HepG2 (cell line): ENCODE measurements at regions not wholly inside any gene's neighbourhood (a gene's known extent, or its start where the extent isn't known, plus 50 kb on each side); places are given as distances from the start of the nearest gene placed in this dataset.

Experiments
- ATAC-seq: fragments of 200-7000 bp; cut with Tn5 transposase; 3 replicates; pipeline ENCODE4 v1.9.1; 2020; ENCODE audit warnings: mild to moderate bottlenecking, moderate library complexity
- BruUV-seq: library from RNA; stranded (reverse); fragments of 400-500 nt; replicated peaks from 2 replicates; lab custom pipeline; 2021; lab: Mats Ljungman, UMichigan
- CTCF ChIA-PET: fragments of 300-600 bp; formaldehyde crosslinking; extraction: SDS; loops from one replicate; lab custom pipeline; 2021; ENCODE audit warnings: low total read pairs, inconsistent platforms, low intra/inter-chr PET ratio; lab: Yijun Ruan, JAX
- POLR2A ChIA-PET: fragments of 350-600 bp; sonication (Branson Sonifier 250); formaldehyde crosslinking; loops from one replicate; lab custom pipeline; 2020; ENCODE audit warnings: antibody characterized with exemption, inconsistent platforms; lab: Yijun Ruan, JAX
- DNase-seq: peaks from one replicate; pipeline ENCODE4 v3.0.0-alpha.2; 2015; ENCODE audit warnings: low spot score
- FAIRE-seq: peaks from 3 replicates; lab custom pipeline; 2011; peaks lifted over from hg19 to GRCh38; lab: Jason Lieb, UNC
- H2AFZ ChIP-seq: one replicate; pipeline ENCODE4 v1.6.1; 2011; ENCODE audit warnings: low read length, inconsistent platforms
- H3K27ac ChIP-seq: fragments of 300-600 bp; 3 replicates; pipeline ENCODE4 v1.8.0; 2011; ENCODE audit warnings: mixed run types, mild to moderate bottlenecking, mixed read lengths, low read length, inconsistent platforms; ENCODE audit not compliant: insufficient read depth; ENCODE audit errors: extremely low read length
- H3K27me3 ChIP-seq, 2 experiments: fragments of 200-600 bp in 1 of 2; 2 replicates in 1 of 2; 3 replicates in 1 of 2; pipeline versions ENCODE4 v1.6.0 to v1.8.0; 2011; ENCODE audit warnings: low read length in 2 of 2, mild to moderate bottlenecking in 2 of 2, moderate library complexity in 2 of 2, inconsistent platforms in 1 of 2; ENCODE audit not compliant: insufficient read depth in 2 of 2, control insufficient read depth in 1 of 2
- H3K36me3 ChIP-seq, 2 experiments: fragments of 200-600 bp in 1 of 2; replicated peaks in 1 of 2; 2 replicates in 1 of 2; 3 replicates in 1 of 2; pipeline versions ENCODE4 v1.5.1 to v1.8.0; 2011; ENCODE audit warnings: low read length in 2 of 2, inconsistent platforms in 1 of 2; ENCODE audit not compliant: insufficient read depth in 2 of 2, control insufficient read depth in 1 of 2
- H3K4me1 ChIP-seq: 2 replicates; pipeline ENCODE4 v1.5.1; 2012; ENCODE audit warnings: low read length, inconsistent platforms; ENCODE audit not compliant: insufficient read depth
- H3K4me2 ChIP-seq: 2 replicates; pipeline ENCODE4 v1.6.0; 2011; ENCODE audit warnings: low read depth, low read length, inconsistent platforms
- H3K4me3 ChIP-seq, 3 experiments: fragments of 200-600 bp in 1 of 3; sonication (generic), shearing (Covaris generic) in 1 of 3; replicated peaks in 1 of 3; 2 replicates each; pipeline ENCODE4 v1.5.1; 2011 to 2016; ENCODE audit warnings: low read length in 3 of 3, inconsistent platforms in 2 of 3, low read depth in 2 of 3, mild to moderate bottlenecking in 2 of 3, control low read depth in 1 of 3, mixed read lengths in 1 of 3; ENCODE audit not compliant: insufficient read depth in 1 of 3
- H3K79me2 ChIP-seq: one replicate; pipeline ENCODE4 v1.6.1; 2011; ENCODE audit warnings: low read length, inconsistent platforms; ENCODE audit not compliant: insufficient read depth
- H3K9ac ChIP-seq: 2 replicates; pipeline ENCODE4 v1.6.0; 2011; ENCODE audit warnings: mild to moderate bottlenecking, low read depth, low read length, inconsistent platforms; ENCODE audit not compliant: insufficient read depth
- H3K9me3 ChIP-seq: 2 replicates; pipeline ENCODE4 v1.5.1; 2012; ENCODE audit warnings: mild to moderate bottlenecking, low read length
- H4K20me1 ChIP-seq: 2 replicates; pipeline ENCODE4 v1.6.0; 2011; ENCODE audit warnings: inconsistent platforms, mild to moderate bottlenecking, low read length, moderate library complexity; ENCODE audit not compliant: insufficient read depth
- CBX5 ChIP-seq: sonication (generic); formaldehyde crosslinking; IDR thresholded peaks from 2 replicates; pipeline ENCODE4 v1.4.0; 2020; ENCODE audit warnings: missing genetic modification reagents, borderline replicate concordance
- HMGXB3 ChIP-seq: sonication (generic); formaldehyde crosslinking; IDR thresholded peaks from 2 replicates; pipeline ENCODE4 v1.4.0; 2020; ENCODE audit warnings: missing genetic modification reagents, borderline replicate concordance
- SCMH1 ChIP-seq: sonication (generic); formaldehyde crosslinking; IDR thresholded peaks from 2 replicates; pipeline ENCODE4 v1.9.0; 2021; ENCODE audit warnings: missing genetic modification reagents, mild to moderate bottlenecking, borderline replicate concordance
- ZMYM3 ChIP-seq: sonication (generic); formaldehyde crosslinking; IDR thresholded peaks from 2 replicates; pipeline ENCODE4 v1.5.1; 2020; ENCODE audit warnings: mild to moderate bottlenecking, missing genetic modification reagents
- ZNF10 ChIP-seq: sonication (generic); formaldehyde crosslinking; IDR thresholded peaks from 2 replicates; pipeline ENCODE4 v1.4.0; 2020; ENCODE audit warnings: mild to moderate bottlenecking, low read depth, missing genetic modification reagents, borderline replicate concordance
- ZNF512 ChIP-seq: sonication (generic); formaldehyde crosslinking; IDR thresholded peaks from 2 replicates; pipeline ENCODE4 v1.4.0; 2020; ENCODE audit warnings: mild to moderate bottlenecking, missing genetic modification reagents
- WGBS: methylation state at CpG from one replicate; pipeline ENCODE4 v1.1.6; 2017; ENCODE audit warnings: low lambda C conversion rate; 5-methylcytosine and 5-hydroxymethylcytosine counted together
- in situ Hi-C: cut with HindIII; loops from 2 replicates; pipeline ENCODE4 v1.10.0; 2017; ENCODE audit warnings: low pct_unique_long_range_greater_than_20kb; ENCODE audit not compliant: extremely low pct_ligation_motif_present
- intact Hi-C: fragments of 100-400 bp; cut with micrococcal nuclease; formaldehyde crosslinking; loops from one replicate; pipeline ENCODE4 v1.10.0; 2022; ENCODE audit not compliant: unreplicated experiment

GRCh38 chr9:126240835-126241234 is 85.8 kb upstream of the MVB12B start (continued):
- TF ChIP-seq ZNF512 (CRISPR knock-in tag) (no peak), SCMH1 (CRISPR knock-in tag) (no peak), ZMYM3 (CRISPR knock-in tag) (no peak)
- TF ChIP-seq, all 625 proteins: peak for 0

GRCh38 chr9:126248680-126249079 is 77.9 kb upstream of the MVB12B start:
- Histone ChIP-seq H3K27ac (no peak overlapping the region), H3K4me3 (no peak overlapping the region), H3K27me3 (peaks cover 0 to 13% of the 10 kb centered on the region in 2 experiments; a peak in 1 of 5 replicates), H3K4me2 (no peak overlapping the region), H3K9me3 (no peaks in the 10 kb centered on the region), H3K9ac (no peak overlapping the region), H3K4me1 (no peaks in the 10 kb centered on the region), H3K36me3 (no peaks in the 10 kb centered on the region), H4K20me1 (no peaks in the 10 kb centered on the region), H3K79me2 (no peaks in the 10 kb centered on the region), H2AFZ (no peak overlapping the region)
- TF ChIP-seq HMGXB3 (CRISPR knock-in tag), result no peak
- no peak for TF ChIP-seq CBX5 (CRISPR knock-in tag)
- no peak for TF ChIP-seq ZNF10 (CRISPR knock-in tag)
- BruUV-seq, result no TSS peak
- no peak for FAIRE-seq
- ChIA-PET CTCF (no interaction called here), POLR2A (no interaction called here)
- in situ Hi-C loops (no loop called here), intact Hi-C loops (no loop called here)
- 34% methylated on average over 3 of the region's 3 CpGs for WGBS
- no peak for DNase-seq
- no peak for ATAC-seq
